IMR-90 (cell line): ENCODE measurements at regions not wholly inside any gene's neighbourhood (a gene's known extent, or its start where the extent isn't known, plus 50 kb on each side); places are given as distances from the start of the nearest gene placed in this dataset.

Experiments used
- ATAC-seq: fragments of 200-7000 bp; cut with Tn5 transposase; 2 replicates; pipeline ENCODE4 v1.9.1; 2020; ENCODE audit warnings: low read depth, mild to moderate bottlenecking, moderate library complexity
- BruUV-seq: library from RNA; stranded (reverse); fragments of 400-500 nt; replicated peaks from 2 replicates; lab custom pipeline; 2021; lab: Mats Ljungman, UMichigan
- CTCF ChIA-PET: fragments of 300-600 bp; formaldehyde crosslinking; extraction: SDS; loops from one replicate; lab custom pipeline; 2021; ENCODE audit warnings: antibody characterized with exemption; lab: Yijun Ruan, JAX
- POLR2A ChIA-PET: fragments of 300-600 bp; sonication (Branson Sonifier 250); formaldehyde crosslinking; loops from one replicate; lab custom pipeline; 2022; ENCODE audit warnings: antibody characterized with exemption; ENCODE audit not compliant: unreplicated experiment; lab: Charles Lee
- DNase-seq: peaks from one replicate; pipeline ENCODE4 v3.0.0; 2013
- H2AFZ ChIP-seq: replicated peaks from 2 replicates; pipeline ENCODE3; 2013; ENCODE audit warnings: low read length, mild to moderate bottlenecking; ENCODE audit not compliant: poor library complexity
- H2AK5ac ChIP-seq: 2 replicates; pipeline ENCODE4 v1.6.1; 2013; ENCODE audit warnings: low read depth, low read length, inconsistent platforms
- H2AK9ac ChIP-seq: replicated peaks from 2 replicates; pipeline ENCODE3; 2013; ENCODE audit warnings: mild to moderate bottlenecking, low read depth, low read length, moderate library complexity; ENCODE audit not compliant: poor library complexity
- H2BK120ac ChIP-seq: 2 replicates; pipeline ENCODE4 v1.6.1; 2013; ENCODE audit warnings: low read depth, low read length, inconsistent platforms
- H2BK15ac ChIP-seq: 3 replicates; pipeline ENCODE4 v1.6.1; 2013; ENCODE audit warnings: low read depth, low read length, inconsistent platforms
- H2BK20ac ChIP-seq: 2 replicates; pipeline ENCODE4 v1.6.1; 2013; ENCODE audit warnings: low read depth, mild to moderate bottlenecking, inconsistent platforms, low read length, moderate library complexity
- H2BK5ac ChIP-seq: 2 replicates; pipeline ENCODE4 v1.6.1; 2013; ENCODE audit warnings: mild to moderate bottlenecking, low read depth, low read length, inconsistent platforms; ENCODE audit not compliant: poor library complexity, severe bottlenecking
- H3K14ac ChIP-seq: replicated peaks from 2 replicates; pipeline ENCODE4 v1.6.1; 2013; ENCODE audit warnings: low read depth, low read length, inconsistent platforms
- H3K18ac ChIP-seq: 2 replicates; pipeline ENCODE4 v1.6.1; 2013; ENCODE audit warnings: low read depth, low read length, control low read depth
- H3K23ac ChIP-seq: 2 replicates; pipeline ENCODE4 v1.6.1; 2013; ENCODE audit warnings: low read depth, low read length, inconsistent platforms
- H3K27ac ChIP-seq: 2 replicates; pipeline ENCODE4 v1.5.1; 2013; ENCODE audit warnings: mild to moderate bottlenecking, control low read depth, low read length; ENCODE audit not compliant: insufficient read depth
- H3K27me3 ChIP-seq: 2 replicates; pipeline ENCODE4 v1.6.1; 2013; ENCODE audit warnings: low read length; ENCODE audit not compliant: control insufficient read depth, insufficient read depth
- H3K36me3 ChIP-seq: 2 replicates; pipeline ENCODE4 v1.6.1; 2013; ENCODE audit warnings: low read length, mixed read lengths; ENCODE audit not compliant: control insufficient read depth, insufficient read depth
- H3K4ac ChIP-seq: 2 replicates; pipeline ENCODE4 v1.6.1; 2013; ENCODE audit warnings: low read depth, low read length, inconsistent platforms
- H3K4me1 ChIP-seq: 2 replicates; pipeline ENCODE4 v1.6.1; 2013; ENCODE audit warnings: low read length, mixed read lengths; ENCODE audit not compliant: control insufficient read depth, insufficient read depth
- H3K4me2 ChIP-seq: 2 replicates; pipeline ENCODE4 v1.6.1; 2013; ENCODE audit warnings: low read depth, mild to moderate bottlenecking, control low read depth, low read length, moderate library complexity
- H3K4me3 ChIP-seq: 2 replicates; pipeline ENCODE4 v1.5.1; 2013; ENCODE audit warnings: low read depth, mild to moderate bottlenecking, control low read depth, low read length, moderate library complexity; ENCODE audit not compliant: insufficient read depth
- H3K56ac ChIP-seq: 2 replicates; pipeline ENCODE4 v1.6.1; 2013; ENCODE audit warnings: low read length, inconsistent platforms; ENCODE audit not compliant: insufficient read depth; ENCODE audit errors: extremely low read depth
- H3K79me1 ChIP-seq, 2 experiments: 2 replicates each; pipeline ENCODE4 v1.6.1; 2013; ENCODE audit warnings: low read length in 2 of 2, inconsistent platforms in 1 of 2, low read depth in 1 of 2
- H3K9ac ChIP-seq: 2 replicates; pipeline ENCODE4 v1.6.1; 2013; ENCODE audit warnings: low read depth, low read length, control low read depth
- H3K9me1 ChIP-seq: 2 replicates; pipeline ENCODE4 v1.6.1; 2013; ENCODE audit warnings: low read length, inconsistent platforms; ENCODE audit not compliant: insufficient read depth
- H3K9me3 ChIP-seq: 2 replicates; pipeline ENCODE4 v1.6.1; 2013; ENCODE audit warnings: low read length; ENCODE audit not compliant: control insufficient read depth, insufficient read depth
- H4K20me1 ChIP-seq: 2 replicates; pipeline ENCODE4 v1.6.1; 2013; ENCODE audit warnings: low read length, inconsistent platforms; ENCODE audit not compliant: insufficient read depth
- H4K5ac ChIP-seq: 2 replicates; pipeline ENCODE4 v1.6.1; 2013; ENCODE audit warnings: mild to moderate bottlenecking, low read depth, low read length, control low read depth
- H4K8ac ChIP-seq, 2 experiments: 2 replicates each; pipeline ENCODE4 v1.6.1; 2013; ENCODE audit warnings: low read depth in 2 of 2, low read length in 2 of 2, control low read depth in 1 of 2, inconsistent platforms in 1 of 2
- H4K91ac ChIP-seq: 2 replicates; pipeline ENCODE4 v1.6.1; 2013; ENCODE audit warnings: low read depth, low read length, inconsistent platforms; ENCODE audit not compliant: insufficient read depth
- CHD1 ChIP-seq: IDR thresholded peaks from 2 replicates; pipeline ENCODE4 v1.6.1; 2012; ENCODE audit warnings: low read depth, low read length, improper control_type of control experiment
- WGBS, 2 experiments: methylation state at CpG; one replicate each; pipeline versions ENCODE4 v1.1.5 to v1.1.7; 2013; ENCODE audit warnings: missing lambda C conversion rate in 2 of 2; ENCODE audit not compliant: insufficient read length in 1 of 2; ENCODE audit errors: extremely low coverage in 2 of 2; 5-methylcytosine and 5-hydroxymethylcytosine counted together
- dilution Hi-C: fragments of 300-500 bp; cut with HindIII; formaldehyde crosslinking; loops from one replicate; pipeline ENCODE4 v1.14.3; 2018; ENCODE audit warnings: low sequenced_read_pairs; ENCODE audit not compliant: unreplicated experiment
- in situ Hi-C: fragments of 300-500 bp; cut with MboI; formaldehyde crosslinking; loops from 3 replicates; pipeline ENCODE4 v1.14.3; 2019; ENCODE audit warnings: low sequenced_read_pairs, inconsistent platforms, mixed read lengths
- intact Hi-C: fragments of 100-400 bp; cut with micrococcal nuclease; formaldehyde crosslinking; loops from 2 replicates; pipeline ENCODE4 v1.10.0; 2022

- no peak overlapping the region; the same call in 1 of the 2 replicates for H3K23ac ChIP-seq
- TF ChIP-seq CHD1 = no peak
- H2AK5ac ChIP-seq = no peak overlapping the region
- intact Hi-C loops (no loop called here), dilution Hi-C loops (no loop called here), in situ Hi-C loops (no loop called here)
- H3K79me1 ChIP-seq = no peaks in the 10 kb centered on the region
- CTCF ChIA-PET = no interaction called here
- no TSS peak for BruUV-seq
- no peaks in the 10 kb centered on the region for H3K9me3 ChIP-seq
- no peak overlapping the region for H3K27ac ChIP-seq
- no peak overlapping the region for H3K14ac ChIP-seq
- H3K4ac ChIP-seq = no peak overlapping the region
- no peak overlapping the region for H2AK9ac ChIP-seq
- no peaks in the 10 kb centered on the region for H3K27me3 ChIP-seq
- no peak overlapping the region for H2BK20ac ChIP-seq
- ATAC-seq (no peak), DNase-seq (peak; percentile 12)
- H3K9me1 ChIP-seq = no peaks in the 10 kb centered on the region
- H3K4me2 ChIP-seq = no peak overlapping the region
- no peak overlapping the region for H3K56ac ChIP-seq
- no peak overlapping the region for H2BK120ac ChIP-seq
- no peak overlapping the region for H4K8ac ChIP-seq
- H4K91ac ChIP-seq = no peak overlapping the region
- H3K4me3 ChIP-seq = no peak overlapping the region
- H4K20me1 ChIP-seq = no peaks in the 10 kb centered on the region
- H2AFZ ChIP-seq = peak overlapping the region; percentile 73
- no peak overlapping the region for H3K18ac ChIP-seq
- H4K5ac ChIP-seq = no peak overlapping the region
- POLR2A ChIA-PET = no interaction called here
- no peaks in the 10 kb centered on the region for H3K36me3 ChIP-seq
- no peak overlapping the region for H3K9ac ChIP-seq
- H2BK5ac ChIP-seq = no peak overlapping the region
- WGBS, 2 experiments = no CpG with 5 or more reads among the region's 4 CpGs
- H3K4me1 ChIP-seq = no peaks in the 10 kb centered on the region
- H2BK15ac ChIP-seq = no peak overlapping the region
Observed at GRCh38 chr21:16302851-16303282, 573.1 kb downstream of the USP25 start.
